ENCODE measurements at regions not wholly inside any gene's neighbourhood (a gene's known extent, or its start where the extent isn't known, plus 50 kb on each side); places are given as distances from the start of the nearest gene placed in this dataset.

- no peak for DNase-seq (ENCODE audit: low read depth in 2 of 2)
Measured at GRCh38 chr20:10802236-10802635, 128.4 kb upstream of the JAG1 start.

GRCh38 chr20:10805764-10806163 lies 132.0 kb upstream of the JAG1 start:
- DNase-seq (ENCODE audit: low read depth in 2 of 2) = no peak

- no peak for DNase-seq (ENCODE audit: low read depth in 2 of 2)
Measured at GRCh38 chr20:10806539-10806938, 132.7 kb upstream of the JAG1 start.

GRCh38 chr20:10807013-10807412 lies 133.2 kb upstream of the JAG1 start:
- no peak for DNase-seq (ENCODE audit: low read depth in 2 of 2)

- no peak for DNase-seq (ENCODE audit: low read depth in 2 of 2)
Measured at GRCh38 chr20:10812759-10813327, 139.0 kb upstream of the JAG1 start.

GRCh38 chr20:10823585-10823984 lies 149.8 kb upstream of the JAG1 start:
- no peak for DNase-seq (ENCODE audit: low read depth in 2 of 2)

GRCh38 chr20:10824750-10825500 lies 151.1 kb upstream of the JAG1 start:
- DNase-seq (ENCODE audit: low read depth in 2 of 2) = no peak

GRCh38 chr20:10826111-10826510 lies 152.3 kb upstream of the JAG1 start:
- no peak for DNase-seq (ENCODE audit: low read depth in 2 of 2)

GRCh38 chr20:10828180-10828579 lies 154.4 kb upstream of the JAG1 start:
- DNase-seq (ENCODE audit: low read depth in 2 of 2) = no peak

GRCh38 chr20:10832141-10832540 lies 158.3 kb upstream of the JAG1 start:
- no peak for DNase-seq (ENCODE audit: low read depth in 2 of 2)

GRCh38 chr20:10837901-10838300 lies 164.1 kb upstream of the JAG1 start:
- DNase-seq (ENCODE audit: low read depth in 2 of 2) = no peak

GRCh38 chr20:10842116-10842515 lies 168.3 kb upstream of the JAG1 start:
- peak in 1 of 2 donors; percentile 59 for DNase-seq (ENCODE audit: low read depth in 2 of 2)

- no peak for DNase-seq (ENCODE audit: low read depth in 2 of 2)
Measured at GRCh38 chr20:10843146-10843711, 169.4 kb upstream of the JAG1 start.

GRCh38 chr20:10846766-10847165 lies 173.0 kb upstream of the JAG1 start:
- no peak for DNase-seq (ENCODE audit: low read depth in 2 of 2)

- peak in 1 of 2 donors; percentile 72 for DNase-seq (ENCODE audit: low read depth in 2 of 2)
Measured at GRCh38 chr20:10848810-10849370, 175.1 kb upstream of the JAG1 start.

- DNase-seq (ENCODE audit: low read depth in 2 of 2) = no peak
Measured at GRCh38 chr20:10853176-10853575, 179.4 kb upstream of the JAG1 start.

GRCh38 chr20:10853731-10854130 lies 179.9 kb upstream of the JAG1 start:
- no peak for DNase-seq (ENCODE audit: low read depth in 2 of 2)

- DNase-seq (ENCODE audit: low read depth in 2 of 2) = no peak
Measured at GRCh38 chr20:10854976-10855375, 181.2 kb upstream of the JAG1 start.

- no peak for DNase-seq (ENCODE audit: low read depth in 2 of 2)
Measured at GRCh38 chr20:10855778-10856177, 182.0 kb upstream of the JAG1 start.

GRCh38 chr20:10856237-10857015 lies 182.6 kb upstream of the JAG1 start:
- peak in 1 of 2 donors; percentile 53 for DNase-seq (ENCODE audit: low read depth in 2 of 2)

GRCh38 chr20:10857352-10858070 lies 183.7 kb upstream of the JAG1 start:
- DNase-seq (ENCODE audit: low read depth in 2 of 2) = peak; percentile 66 to 92
